H9 (cell line): ENCODE measurements at regions not wholly inside any gene's neighbourhood (a gene's known extent, or its start where the extent isn't known, plus 50 kb on each side); places are given as distances from the start of the nearest gene placed in this dataset.

Source experiments
- DNase-seq: peaks from one replicate; pipeline ENCODE4 v3.0.0-alpha.2; 2017
- H2AFZ ChIP-seq: one replicate; pipeline ENCODE4 v1.6.1; 2013; ENCODE audit warnings: mild to moderate bottlenecking, low read length, control low read depth, moderate library complexity
- H2AK5ac ChIP-seq: 2 replicates; pipeline ENCODE4 v1.6.1; 2013; ENCODE audit warnings: low read length, control low read depth, mixed read lengths; ENCODE audit not compliant: insufficient read length
- H2BK120ac ChIP-seq: one replicate; pipeline ENCODE4 v1.6.1; 2013; ENCODE audit warnings: low read depth, mild to moderate bottlenecking, low read length, control low read depth, inconsistent platforms; ENCODE audit not compliant: poor library complexity, severe bottlenecking
- H2BK12ac ChIP-seq: 2 replicates; pipeline ENCODE4 v1.6.1; 2013; ENCODE audit warnings: low read length, control low read depth, mixed read lengths, low read depth; ENCODE audit not compliant: insufficient read length
- H2BK15ac ChIP-seq: 2 replicates; pipeline ENCODE4 v1.6.1; 2013; ENCODE audit warnings: low read depth, low read length, control low read depth
- H2BK20ac ChIP-seq: one replicate; pipeline ENCODE4 v1.6.1; 2013; ENCODE audit warnings: low read depth, mild to moderate bottlenecking, low read length, control low read depth, inconsistent platforms; ENCODE audit not compliant: poor library complexity, severe bottlenecking
- H2BK5ac ChIP-seq: 2 replicates; pipeline ENCODE4 v1.6.1; 2013; ENCODE audit warnings: low read length, control low read depth, mixed read lengths; ENCODE audit not compliant: insufficient read length
- H3K14ac ChIP-seq: 2 replicates; pipeline ENCODE4 v1.6.1; 2013; ENCODE audit warnings: low read length, control low read depth; ENCODE audit not compliant: insufficient read depth
- H3K18ac ChIP-seq: 2 replicates; pipeline ENCODE4 v1.6.1; 2013; ENCODE audit warnings: low read depth, mild to moderate bottlenecking, mixed read lengths, low read length, control low read depth; ENCODE audit not compliant: insufficient read length
- H3K23ac ChIP-seq: 2 replicates; pipeline ENCODE4 v1.6.1; 2013; ENCODE audit warnings: low read length, control low read depth, mixed read lengths, low read depth; ENCODE audit not compliant: insufficient read length
- H3K23me2 ChIP-seq: 2 replicates; pipeline ENCODE4 v1.6.1; 2013; ENCODE audit warnings: low read depth, mild to moderate bottlenecking, mixed read lengths, low read length, control low read depth; ENCODE audit not compliant: insufficient read length, poor library complexity, severe bottlenecking
- H3K27ac ChIP-seq: 2 replicates; pipeline ENCODE4 v1.5.1; 2013; ENCODE audit warnings: low read length, control low read depth, mixed read lengths, low read depth; ENCODE audit not compliant: insufficient read length
- H3K27me3 ChIP-seq: 2 replicates; pipeline ENCODE4 v1.6.1; 2013; ENCODE audit warnings: low read length, control low read depth, inconsistent platforms; ENCODE audit not compliant: insufficient read depth
- H3K4ac ChIP-seq: 2 replicates; pipeline ENCODE4 v1.6.1; 2013; ENCODE audit warnings: low read depth, mild to moderate bottlenecking, control low read depth, inconsistent platforms, low read length, moderate library complexity
- H3K4me1 ChIP-seq: 2 replicates; pipeline ENCODE4 v1.6.1; 2013; ENCODE audit warnings: low read length, control low read depth, inconsistent platforms; ENCODE audit not compliant: insufficient read depth
- H3K4me2 ChIP-seq: 2 replicates; pipeline ENCODE4 v1.6.1; 2013; ENCODE audit warnings: low read length, control low read depth, mixed read lengths; ENCODE audit not compliant: insufficient read length, insufficient read depth
- H3K56ac ChIP-seq: 2 replicates; pipeline ENCODE4 v1.6.1; 2013; ENCODE audit warnings: low read depth, mild to moderate bottlenecking, mixed read lengths, low read length, control low read depth; ENCODE audit not compliant: insufficient read length
- H3K79me1 ChIP-seq: 2 replicates; pipeline ENCODE4 v1.6.1; 2013; ENCODE audit warnings: low read depth, mild to moderate bottlenecking, moderate library complexity, low read length, control low read depth, inconsistent platforms; ENCODE audit not compliant: insufficient read depth, poor library complexity, severe bottlenecking
- H3K79me2 ChIP-seq: 2 replicates; pipeline ENCODE4 v1.6.1; 2013; ENCODE audit warnings: low read length, control low read depth, inconsistent platforms; ENCODE audit not compliant: insufficient read depth
- H3K9ac ChIP-seq: 2 replicates; pipeline ENCODE4 v1.6.1; 2013; ENCODE audit warnings: low read length, control low read depth, mixed read lengths; ENCODE audit not compliant: insufficient read length; ENCODE audit errors: extremely low read depth
- H3K9me3 ChIP-seq: one replicate; pipeline ENCODE4 v1.6.1; 2013; ENCODE audit warnings: low read depth, low read length, inconsistent platforms; ENCODE audit not compliant: control insufficient read depth
- H3T11ph ChIP-seq: one replicate; pipeline ENCODE4 v1.6.1; 2013; ENCODE audit warnings: mild to moderate bottlenecking, low read length, control low read depth, inconsistent platforms
- H4K20me1 ChIP-seq: one replicate; pipeline ENCODE4 v1.6.1; 2013; ENCODE audit not compliant: control insufficient read depth, insufficient read length, insufficient read depth
- H4K5ac ChIP-seq: 2 replicates; pipeline ENCODE4 v1.6.1; 2013; ENCODE audit warnings: low read depth, mild to moderate bottlenecking, mixed read lengths, low read length, control low read depth; ENCODE audit not compliant: insufficient read length
- H4K8ac ChIP-seq: replicated peaks from 2 replicates; pipeline ENCODE4 v1.6.1; 2013; ENCODE audit warnings: low read length, control low read depth, mixed read lengths, low read depth; ENCODE audit not compliant: insufficient read length
- H4K91ac ChIP-seq: 2 replicates; pipeline ENCODE4 v1.6.1; 2013; ENCODE audit warnings: low read depth, mild to moderate bottlenecking, moderate library complexity, mixed read lengths, low read length, control low read depth; ENCODE audit not compliant: insufficient read length
- H3K27ac Mint-ChIP-seq, 3 experiments: 2 replicates in 2 of 3; 3 replicates in 1 of 3; pipeline ENCODE4 v1.8.0; 2020 to 2021; ENCODE audit warnings: mixed read lengths in 3 of 3, mild to moderate bottlenecking in 1 of 3, moderate library complexity in 1 of 3
- H3K27me3 Mint-ChIP-seq: 2 replicates; pipeline ENCODE4 v1.8.0; 2021; ENCODE audit warnings: low read depth, mild to moderate bottlenecking, moderate library complexity, mixed read lengths
- H3K36me3 Mint-ChIP-seq, 3 experiments: 2 replicates in 2 of 3; 3 replicates in 1 of 3; pipeline ENCODE4 v1.8.0; 2020 to 2021; ENCODE audit warnings: low read depth in 3 of 3, mixed read lengths in 3 of 3; ENCODE audit not compliant: insufficient read depth in 1 of 3
- H3K4me1 Mint-ChIP-seq, 2 experiments: 2 replicates each; pipeline ENCODE4 v1.8.0; 2020; ENCODE audit warnings: mixed read lengths in 2 of 2
- H3K4me3 Mint-ChIP-seq, 2 experiments: 2 replicates in 1 of 2; 3 replicates in 1 of 2; pipeline ENCODE4 v1.8.0; 2020 to 2021; ENCODE audit warnings: mild to moderate bottlenecking in 2 of 2, mixed read lengths in 2 of 2, moderate library complexity in 1 of 2
- H3K9me3 Mint-ChIP-seq, 2 experiments: 2 replicates in 1 of 2; 3 replicates in 1 of 2; pipeline ENCODE4 v1.8.0; 2020; ENCODE audit warnings: mild to moderate bottlenecking in 2 of 2, mixed read lengths in 2 of 2, moderate library complexity in 1 of 2
- CTCF ChIP-seq: fragments of 200-600 bp; sonication (generic); conservative IDR thresholded peaks from 3 replicates; pipeline ENCODE4 v1.8.0; 2021; ENCODE audit warnings: antibody characterized with exemption, mild to moderate bottlenecking
- WGBS: extraction: QIAGEN DNeasy Blood & Tissue Kit; methylation state at CpG from one replicate; pipeline ENCODE4 v1.1.7; 2013; ENCODE audit warnings: missing lambda C conversion rate, low lambda C conversion rate, mixed read lengths; ENCODE audit not compliant: insufficient read length; ENCODE audit errors: extremely low coverage; 5-methylcytosine and 5-hydroxymethylcytosine counted together

- H4K20me1 ChIP-seq, result no peaks in the 10 kb centered on the region
- H3T11ph ChIP-seq, result no peak overlapping the region
- Mint-ChIP-seq H3K27ac (no peak overlapping the region), H3K4me3 (no peak overlapping the region), H3K36me3 (peaks cover 0 to 5% (median 0%) of the 10 kb centered on the region in 3 experiments; a peak in 2 of 7 replicates), H3K4me1 (peaks cover 12 to 14% of the 10 kb centered on the region in 2 experiments), H3K27me3 (peaks cover 2% of the 10 kb centered on the region; the same call in 1 of the 2 replicates), H3K9me3 (peaks cover 18 to 24% of the 10 kb centered on the region in 2 experiments)
- peaks cover 2% of the 10 kb centered on the region for H3K79me1 ChIP-seq
- H3K56ac ChIP-seq, result no peak overlapping the region
- TF ChIP-seq CTCF, result no peak
- H3K23me2 ChIP-seq, result no peaks in the 10 kb centered on the region
- H2AFZ ChIP-seq, result no peak overlapping the region
- no peak overlapping the region for H4K5ac ChIP-seq
- no peak overlapping the region for H2BK5ac ChIP-seq
- H3K27me3 ChIP-seq, result no peaks in the 10 kb centered on the region
- no peak overlapping the region for H2BK15ac ChIP-seq
- H2AK5ac ChIP-seq, result no peak overlapping the region
- H3K27ac ChIP-seq, result no peak overlapping the region
- no peak overlapping the region for H3K23ac ChIP-seq
- H3K4me1 ChIP-seq, result no peaks in the 10 kb centered on the region; the same call in 1 of the 2 replicates
- no peak overlapping the region for H3K14ac ChIP-seq
- no peak for DNase-seq
- no CpG with 5 or more reads among the region's 6 CpGs for WGBS
- H4K8ac ChIP-seq, result no peak overlapping the region
- H2BK120ac ChIP-seq, result no peak overlapping the region
- no peak overlapping the region for H2BK20ac ChIP-seq
- H2BK12ac ChIP-seq, result no peak overlapping the region
- no peak overlapping the region for H3K9ac ChIP-seq
- no peaks in the 10 kb centered on the region for H3K9me3 ChIP-seq
- no peaks in the 10 kb centered on the region for H3K79me2 ChIP-seq
- no peak overlapping the region for H3K18ac ChIP-seq
- H3K4me2 ChIP-seq, result no peak overlapping the region
- no peak overlapping the region for H4K91ac ChIP-seq
- H3K4ac ChIP-seq, result no peak overlapping the region
Measured at GRCh38 chr15:31852933-31853799, 177.1 kb upstream of the CHRNA7 start.
